HG02981 (cell line): ENCODE measurements at regions not wholly inside any gene's neighbourhood (a gene's known extent, or its start where the extent isn't known, plus 50 kb on each side); places are given as distances from the start of the nearest gene placed in this dataset.

Source experiments
- ATAC-seq: cut with Tn5 transposase; IDR thresholded peaks from one replicate; pipeline ENCODE4 v1.9.1; 2021; ENCODE audit warnings: mild to moderate bottlenecking, moderate library complexity; ENCODE audit not compliant: unreplicated experiment

DNA sequence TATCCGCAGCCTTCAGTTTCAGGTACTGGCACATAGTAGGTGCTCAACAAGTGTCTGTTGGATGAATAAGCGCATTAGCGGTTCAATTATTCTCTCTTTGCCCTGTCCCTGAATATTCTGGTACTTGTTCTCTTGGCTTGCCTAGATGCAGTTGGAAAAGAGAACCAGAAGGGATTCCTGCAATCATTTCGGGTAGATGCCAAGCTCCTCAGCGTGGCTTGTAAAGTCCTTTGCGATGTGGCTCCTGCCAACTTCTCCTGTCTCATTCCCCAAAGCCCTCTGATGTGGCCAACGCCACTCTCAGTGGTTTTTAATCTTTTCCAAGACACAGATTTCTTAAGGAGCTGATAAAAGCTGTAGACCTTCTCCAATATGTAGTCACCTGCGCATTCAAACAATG lies 230.3 kb downstream of the SUDS3 start:
- no peak for ATAC-seq

DNA sequence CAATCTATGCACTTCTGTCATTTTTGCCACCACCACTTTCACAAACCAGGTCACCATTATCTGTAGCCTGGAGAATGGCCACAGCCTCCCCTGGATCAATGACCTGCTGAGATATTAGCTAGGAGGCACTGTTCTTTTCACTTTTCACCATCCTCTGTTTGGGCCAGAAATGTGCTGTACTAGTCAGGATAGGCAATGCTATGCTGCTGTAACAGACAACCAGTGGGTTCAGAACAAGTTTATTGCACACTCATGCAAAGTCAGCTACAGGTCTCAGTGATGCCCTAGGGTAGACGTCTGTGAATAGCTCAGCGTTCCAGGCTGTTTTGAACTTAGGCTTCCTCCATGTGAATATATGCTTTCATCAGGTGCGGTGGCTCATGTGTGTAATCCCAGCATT lies 231.5 kb downstream of the SUDS3 start:
- no peak for ATAC-seq

DNA sequence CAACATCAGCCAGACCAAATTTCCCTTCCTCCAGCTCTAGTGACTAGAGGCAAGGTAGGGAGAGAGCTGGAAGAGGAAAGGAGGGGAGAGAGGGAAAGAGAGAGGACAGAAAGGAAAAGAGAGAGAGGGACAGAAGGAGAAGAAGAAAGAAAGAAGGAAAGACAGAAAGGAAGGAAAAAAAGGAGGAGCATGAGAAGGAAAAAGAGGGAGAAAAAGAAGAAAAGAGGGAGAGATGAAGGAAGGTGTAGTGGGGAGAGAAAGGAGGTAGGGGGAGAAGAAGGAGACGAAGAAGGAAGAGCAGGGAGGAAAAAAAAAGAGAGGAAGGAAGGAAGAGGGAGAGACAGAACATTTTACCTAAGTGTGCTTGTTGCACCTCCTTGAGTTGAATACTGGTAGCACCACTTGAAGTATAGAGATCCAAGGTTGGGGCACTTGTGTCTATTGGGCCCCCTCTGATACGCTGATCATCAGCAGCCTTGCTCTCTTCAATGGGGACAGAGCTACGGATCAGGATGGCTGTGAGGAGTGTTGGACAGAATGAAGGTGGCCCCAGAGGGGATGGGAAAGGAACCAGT lies 232.5 kb downstream of the SUDS3 start:
- ATAC-seq, result no peak

DNA sequence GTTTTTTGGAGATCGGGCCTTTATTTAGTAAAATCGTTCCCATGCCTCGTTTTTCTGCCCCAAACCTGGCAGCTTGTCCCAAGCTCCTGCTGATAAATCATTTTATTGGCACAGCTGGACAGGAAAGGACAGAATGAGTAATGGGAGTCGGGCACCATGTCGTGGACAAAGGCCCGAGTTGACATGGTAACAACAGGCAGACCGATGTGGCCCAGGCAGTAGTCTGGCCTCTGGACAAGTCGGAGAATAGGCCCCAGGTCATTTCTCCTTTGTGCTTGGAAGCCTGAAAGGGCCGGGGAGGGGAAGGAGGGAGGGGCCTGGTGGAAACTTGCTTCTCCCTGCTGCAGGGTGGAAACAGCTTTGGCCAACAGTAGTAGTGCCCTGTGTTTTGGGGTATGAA lies 234.9 kb downstream of the SUDS3 start:
- ATAC-seq, result no peak

DNA sequence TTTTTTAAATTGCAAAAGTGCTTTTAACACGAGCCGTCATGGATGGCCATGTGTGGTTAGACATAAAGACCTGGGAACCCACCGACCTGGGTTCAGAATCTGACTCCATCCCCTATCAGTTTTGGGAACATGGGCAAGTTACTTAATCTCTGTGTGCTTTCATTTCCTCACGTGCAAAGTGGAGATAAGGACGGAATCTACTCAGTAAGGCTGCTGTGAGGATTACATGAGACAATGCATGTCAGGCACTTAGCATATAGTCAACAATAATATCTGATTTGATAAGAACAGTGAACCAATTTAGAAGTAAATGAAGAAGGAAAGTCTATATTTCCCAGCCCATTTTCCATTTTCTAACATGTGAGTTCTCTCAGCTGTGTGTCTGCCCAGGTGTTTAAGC lies 235.4 kb downstream of the SUDS3 start:
- no peak for ATAC-seq

DNA sequence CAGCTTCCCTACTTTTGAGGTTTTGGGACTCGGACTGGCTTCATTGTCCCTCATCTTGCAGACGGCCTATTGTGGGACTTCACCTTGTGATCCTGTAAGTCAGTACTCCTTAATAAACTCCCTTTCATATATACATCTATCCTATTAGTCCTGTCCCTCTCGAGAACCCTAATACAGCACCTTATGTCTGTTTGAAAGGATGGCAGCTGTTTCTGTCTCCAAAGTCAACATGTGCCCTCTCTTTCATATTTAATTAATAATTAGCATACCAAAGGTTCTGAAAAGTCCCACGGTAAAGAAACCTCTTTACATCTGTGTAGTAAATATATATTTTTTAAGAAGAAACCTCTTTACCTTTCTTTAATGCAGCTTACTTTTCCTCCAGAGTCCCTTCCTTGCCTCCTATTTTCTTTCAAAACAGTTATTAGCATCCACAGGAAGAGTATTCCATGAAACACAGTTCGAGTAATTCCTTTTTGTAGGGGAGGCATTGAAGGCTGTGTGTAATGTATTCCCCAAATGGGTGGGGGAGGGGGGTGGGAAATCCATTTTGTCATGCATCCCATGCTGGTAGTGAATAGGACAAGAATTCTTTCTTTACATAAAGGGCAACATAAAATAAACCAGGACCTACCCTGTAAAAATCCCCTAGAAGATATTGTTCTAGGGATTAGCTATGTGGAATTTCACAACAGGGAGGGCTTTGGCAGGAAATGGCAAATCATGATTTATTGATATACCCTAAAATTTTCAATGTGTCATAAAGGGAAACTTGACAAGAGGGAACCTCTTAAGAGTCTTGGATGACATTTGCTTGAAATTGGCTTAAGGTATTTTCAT lies 241.5 kb downstream of the SUDS3 start:
- no peak for ATAC-seq

DNA sequence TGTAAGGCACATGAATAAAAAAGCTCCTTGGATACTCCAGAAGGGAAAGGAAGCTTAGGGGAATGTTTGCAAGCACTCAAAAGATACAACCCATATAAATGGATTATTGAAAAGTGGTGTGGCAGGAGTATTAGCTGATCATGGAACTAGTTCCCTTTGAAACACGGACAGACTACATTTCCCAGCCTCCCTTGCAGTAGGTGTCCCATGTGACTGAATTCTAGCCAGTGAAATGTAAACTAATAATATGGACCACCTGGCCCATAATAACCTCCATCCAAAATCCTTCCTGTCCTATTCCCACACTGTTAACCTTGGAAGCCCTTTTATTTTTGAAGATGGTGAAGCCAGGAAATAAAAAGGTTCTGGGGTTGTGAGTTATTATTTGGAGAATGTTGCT lies 242.3 kb downstream of the SUDS3 start:
- ATAC-seq, result no peak

DNA sequence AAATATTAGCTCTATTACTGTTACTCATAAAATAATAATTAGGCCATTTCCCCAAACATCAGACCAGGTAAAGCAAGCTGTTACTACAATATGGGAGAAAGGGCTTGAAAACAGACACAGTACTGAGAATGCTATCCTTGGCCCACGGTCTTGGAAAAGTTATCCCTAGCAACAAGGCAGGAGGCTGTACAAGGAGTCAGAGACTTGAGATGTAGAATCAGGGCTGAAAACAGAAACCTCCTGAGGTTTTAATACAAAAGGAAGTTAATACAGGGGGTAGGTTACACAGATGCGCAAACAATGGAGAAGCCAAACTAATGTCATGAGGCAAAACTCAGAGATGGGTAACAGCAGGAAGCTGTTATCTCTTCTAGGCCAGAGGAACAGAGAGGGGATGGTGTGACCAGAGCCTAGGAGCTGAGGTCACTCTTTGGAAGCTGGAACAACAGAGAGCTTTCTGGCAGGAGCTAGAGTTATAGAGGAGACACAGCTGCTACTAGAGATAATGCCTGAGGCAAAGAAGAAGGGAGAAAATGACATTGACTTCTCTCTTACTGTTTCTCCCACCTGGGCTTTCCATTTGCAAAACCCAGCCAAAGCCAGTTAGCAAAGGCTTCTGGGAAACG lies 248.8 kb downstream of the SUDS3 start:
- ATAC-seq, result no peak

DNA sequence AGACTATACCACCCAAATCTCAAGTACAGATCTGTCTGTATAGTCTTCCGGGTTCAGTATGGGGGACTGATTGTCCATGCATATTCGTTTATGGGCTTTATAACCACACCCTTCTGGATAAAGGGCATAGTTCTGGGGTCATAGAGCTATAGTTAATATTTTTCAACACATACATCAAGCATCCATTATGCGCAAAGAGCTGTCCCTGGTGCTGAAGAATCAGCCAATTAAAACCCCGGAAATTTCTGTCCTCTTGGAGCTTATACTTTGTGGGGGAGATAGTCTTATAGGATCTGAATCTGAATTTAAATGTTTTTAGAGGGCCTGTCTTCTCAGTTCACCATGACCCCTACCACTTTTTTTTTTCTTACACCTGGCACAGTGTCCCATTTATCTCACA lies 256.7 kb downstream of the SUDS3 start:
- no peak for ATAC-seq

DNA sequence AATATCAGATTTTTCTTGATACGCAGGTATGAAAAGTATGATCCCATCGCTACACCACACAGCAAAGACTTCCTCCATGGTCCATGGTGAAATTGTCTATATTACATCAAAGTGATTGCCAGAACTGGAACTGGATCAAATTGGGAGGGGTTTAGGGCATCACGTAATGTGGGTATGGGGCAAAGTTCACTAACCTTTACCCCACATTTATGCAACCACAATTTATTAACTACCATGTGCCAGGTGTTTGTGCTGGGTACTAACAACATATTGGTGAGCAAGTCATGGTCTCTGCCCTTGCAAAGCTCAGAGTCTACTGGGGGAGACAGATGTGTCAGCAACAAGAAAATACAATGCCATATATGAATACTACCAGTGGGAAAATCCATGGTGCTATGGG lies 258.9 kb downstream of the SUDS3 start:
- ATAC-seq, result no peak

DNA sequence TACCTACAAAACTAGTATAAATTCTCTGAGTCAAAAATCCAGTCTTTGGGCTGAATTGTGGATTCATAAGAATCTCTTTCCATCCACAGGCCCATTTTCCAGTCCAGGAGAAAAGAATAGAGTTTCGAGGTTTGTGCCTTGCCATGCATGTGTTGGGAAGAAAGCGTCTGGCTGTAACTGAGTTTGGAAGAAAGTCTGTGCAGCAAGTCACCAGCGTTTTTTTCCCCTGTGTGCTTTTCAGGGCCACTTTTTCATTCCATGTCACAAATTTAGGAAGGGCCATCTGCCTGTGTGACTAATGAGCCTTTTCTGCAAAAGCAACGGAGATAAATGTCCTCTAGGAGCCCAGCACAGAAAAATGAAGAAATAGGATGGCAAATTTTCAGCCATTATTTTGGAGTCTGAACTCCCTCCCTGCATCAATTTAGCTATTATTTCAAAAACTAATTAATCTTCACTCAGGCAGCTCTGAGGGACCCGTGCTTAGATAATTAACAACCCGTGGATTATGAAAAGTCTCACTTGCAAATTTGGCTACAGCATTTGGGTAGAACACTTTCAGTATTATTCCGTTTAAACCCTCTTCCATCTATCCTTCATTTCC lies 261.5 kb downstream of the SUDS3 start:
- no peak for ATAC-seq

DNA sequence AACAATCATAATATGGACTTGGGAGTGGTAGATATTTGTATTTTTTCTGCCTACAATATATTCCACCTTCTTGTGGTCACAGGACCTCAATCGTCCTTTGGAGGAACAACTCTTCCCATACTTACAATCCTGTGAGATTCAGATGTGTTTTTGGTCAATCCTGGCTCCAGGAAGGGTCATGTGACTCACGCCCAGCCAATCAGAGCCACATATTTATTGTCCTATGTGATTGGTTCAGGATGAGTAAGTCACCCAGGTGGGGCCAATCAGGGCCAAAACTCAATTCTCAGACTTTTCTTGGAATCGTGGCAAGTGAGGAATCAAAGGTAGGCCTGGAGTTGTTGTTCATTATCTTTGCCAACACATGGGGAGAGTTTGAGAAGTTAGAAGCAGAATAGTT lies 264.9 kb downstream of the SUDS3 start:
- ATAC-seq, result no peak

DNA sequence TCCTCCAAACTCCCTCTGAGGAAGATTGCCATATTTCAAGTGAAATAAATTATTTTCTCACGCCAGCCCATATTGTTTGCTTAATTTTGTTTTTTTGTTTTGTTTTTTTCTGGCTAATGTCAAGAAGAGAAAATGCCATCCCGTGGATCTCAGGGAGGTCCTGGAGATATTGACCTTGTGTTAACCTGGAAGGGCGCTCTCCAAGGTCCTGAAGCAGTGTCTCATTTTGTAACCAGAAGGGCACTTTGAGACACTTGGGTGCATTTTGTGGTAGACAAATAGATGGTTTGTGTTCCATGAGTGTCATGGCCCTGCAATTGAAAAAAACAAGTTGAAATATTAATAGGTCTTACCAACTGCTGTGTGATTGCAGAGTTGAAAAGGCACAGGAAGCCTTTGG lies 268.9 kb downstream of the SUDS3 start:
- no peak for ATAC-seq

DNA sequence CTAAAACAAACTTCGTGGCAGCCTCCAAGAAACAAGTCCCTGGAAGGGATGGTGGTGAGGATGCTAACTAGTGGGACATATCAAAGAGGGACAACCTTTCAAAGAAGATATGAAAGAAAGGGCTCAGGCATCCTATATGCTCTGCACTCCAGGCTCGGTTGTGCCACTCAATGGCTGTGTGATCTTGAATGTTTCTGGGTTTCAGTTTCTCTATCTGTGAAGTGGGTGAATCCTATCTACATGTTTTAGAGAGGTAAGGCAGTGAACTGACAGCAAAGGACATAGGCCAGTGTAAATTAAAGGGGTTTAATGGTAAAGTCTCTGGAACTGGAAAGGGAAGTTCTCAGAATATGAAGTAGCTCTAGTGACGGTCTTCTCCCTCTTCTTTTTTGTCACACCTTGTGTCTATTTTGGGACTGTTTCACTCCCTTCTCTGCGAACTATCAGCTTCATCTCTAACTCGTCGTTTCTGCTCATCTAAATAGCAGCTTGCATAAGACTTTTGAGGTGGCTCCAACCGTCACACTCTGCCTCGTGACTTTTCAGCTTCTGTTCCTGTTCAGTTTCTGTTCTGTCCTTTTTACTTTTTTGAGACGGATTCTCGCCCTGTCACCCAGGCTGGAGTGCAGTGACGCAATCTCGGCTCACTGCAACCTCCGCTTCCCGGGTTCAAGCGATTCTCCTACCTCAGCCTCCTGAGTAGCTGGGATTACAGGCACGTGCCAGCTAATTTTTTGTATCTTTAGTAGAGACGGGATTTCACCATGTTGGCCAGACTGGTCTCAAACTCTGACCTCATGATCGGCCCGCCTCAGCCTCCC lies 273.6 kb downstream of the SUDS3 start:
- no peak for ATAC-seq

DNA sequence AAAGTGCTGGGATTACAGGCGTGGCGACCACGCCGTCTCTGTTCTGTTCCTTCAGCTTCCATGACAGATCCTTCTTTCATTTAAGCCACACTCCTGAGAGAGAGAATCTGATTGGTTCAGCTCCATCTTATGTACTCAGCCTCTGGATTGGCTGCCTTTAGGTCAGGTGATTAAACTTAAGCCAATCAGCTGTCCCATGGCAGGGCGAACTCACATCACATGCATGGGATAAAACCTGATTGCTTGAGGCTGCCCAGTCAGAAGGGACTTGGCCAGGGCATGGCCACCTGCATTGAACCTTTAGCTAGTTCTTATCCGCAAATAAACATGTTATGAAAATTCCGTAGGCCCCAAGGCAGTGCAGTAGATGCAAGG lies 274.2 kb downstream of the SUDS3 start:
- no peak for ATAC-seq

DNA sequence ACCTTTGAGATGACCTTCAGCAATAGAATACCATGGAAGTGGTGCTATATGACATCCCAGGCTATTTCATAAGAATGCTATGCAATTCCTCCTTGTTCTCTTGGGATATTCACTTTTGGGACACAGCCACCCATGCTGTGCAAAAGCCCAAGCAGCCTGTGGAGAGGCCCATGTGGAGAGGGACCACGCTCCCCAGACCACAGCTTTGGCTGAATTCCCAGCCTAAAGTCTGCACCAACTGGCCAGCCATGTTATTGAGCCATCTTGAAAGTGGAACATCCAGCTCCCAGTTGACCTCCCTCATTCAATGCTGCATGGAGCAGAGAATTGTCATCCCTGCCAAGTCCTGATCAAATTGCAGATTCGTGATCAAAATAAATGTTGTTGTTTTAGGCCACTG lies 275.1 kb downstream of the SUDS3 start:
- no peak for ATAC-seq

DNA sequence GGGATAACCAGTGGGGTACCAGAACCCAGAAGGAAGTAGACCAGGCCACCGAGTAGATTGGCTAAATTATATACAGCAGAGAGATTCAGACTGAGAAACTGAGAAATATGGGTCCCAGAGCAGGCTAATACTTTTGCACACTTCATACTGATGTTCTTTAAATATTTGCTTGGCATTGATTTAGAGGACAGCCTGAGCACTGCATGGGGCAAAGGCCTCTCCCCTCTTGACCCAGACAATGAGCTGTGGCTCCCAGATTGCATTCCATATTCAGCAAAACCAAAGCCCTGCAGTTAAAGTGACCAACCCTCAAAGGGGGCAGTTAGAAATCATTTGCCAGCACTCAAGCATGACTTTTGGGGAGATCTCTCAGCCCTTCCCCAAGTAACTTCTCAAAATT lies 279.2 kb downstream of the SUDS3 start:
- no peak for ATAC-seq

DNA sequence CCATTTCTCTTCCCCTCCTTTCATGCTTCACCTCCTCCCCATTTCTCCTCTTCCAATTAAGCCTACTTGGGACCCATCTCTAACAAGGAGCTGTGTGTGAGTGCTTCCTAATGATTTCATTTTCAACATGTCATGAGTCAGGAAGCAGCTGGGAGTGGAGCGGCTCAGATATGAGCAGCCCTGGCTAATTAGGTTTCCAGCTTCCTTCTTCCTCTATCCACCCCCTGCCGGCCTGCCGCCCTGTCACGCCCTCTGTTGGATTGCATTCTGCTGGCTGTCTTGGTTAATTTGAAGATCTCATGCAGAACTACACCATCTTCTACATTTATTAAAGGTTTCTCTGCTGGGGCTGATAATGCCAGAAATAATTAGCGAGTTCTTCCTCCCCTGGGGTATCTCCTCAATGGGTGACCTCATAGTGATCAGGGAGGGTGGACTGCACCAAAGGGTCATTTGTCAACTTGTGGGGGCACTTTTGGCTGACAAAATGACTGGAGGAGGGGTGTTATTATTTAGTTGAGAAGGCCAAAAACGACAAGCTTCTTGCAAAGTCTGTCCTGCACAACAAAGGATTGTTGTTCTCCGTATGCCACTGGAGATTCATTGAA lies 300.9 kb upstream of the SRRM4 start:
- no peak for ATAC-seq

DNA sequence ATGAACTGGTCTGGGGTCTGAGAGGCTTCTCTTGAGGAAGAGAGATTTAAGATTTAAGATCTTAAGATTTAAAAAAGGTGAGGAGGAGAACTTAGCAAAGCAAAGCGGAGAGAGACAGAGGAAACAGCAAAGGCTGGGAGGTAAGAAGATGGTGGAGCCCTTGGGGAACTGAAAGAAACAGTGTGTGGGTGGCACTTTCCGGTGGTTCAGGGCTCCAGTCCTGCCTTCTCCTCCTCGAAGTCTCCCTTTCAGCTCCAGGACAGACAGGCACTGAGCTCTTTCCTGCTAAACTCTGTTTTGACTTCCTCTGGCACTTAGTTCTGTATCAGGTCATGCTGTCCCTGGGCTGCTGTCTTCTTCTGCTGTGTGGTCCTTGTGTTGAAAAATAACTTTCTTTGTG lies 298.7 kb upstream of the SRRM4 start:
- ATAC-seq, result no peak

DNA sequence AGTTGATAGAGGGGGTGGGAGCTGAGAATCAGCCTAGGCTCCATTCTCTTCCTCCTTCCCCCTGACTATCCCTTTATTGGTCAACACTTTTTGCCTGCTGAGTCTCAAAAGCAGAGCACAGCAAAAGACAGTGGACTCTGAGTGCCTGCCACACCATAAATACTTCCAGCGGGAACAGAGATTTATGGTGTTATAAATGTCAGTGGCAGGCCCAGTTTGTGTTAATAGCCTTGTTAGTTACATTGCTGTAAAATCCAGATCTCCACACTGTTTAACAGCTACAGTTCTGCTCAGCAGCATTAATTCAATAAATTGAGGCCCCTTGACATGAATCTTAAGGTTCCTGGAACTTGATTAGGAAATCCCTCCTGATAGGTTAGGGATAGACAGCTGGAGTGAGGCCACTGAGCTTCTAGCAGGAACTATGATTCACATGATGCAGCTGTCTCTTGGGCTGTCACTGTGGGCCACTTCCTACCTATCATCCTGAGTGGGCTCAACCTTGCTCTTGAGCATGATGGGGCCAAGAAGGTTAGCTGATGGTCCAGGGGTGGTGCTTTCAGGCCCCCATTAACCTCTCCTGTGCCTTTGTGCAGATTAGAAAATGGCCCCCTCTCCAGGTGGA lies 295.2 kb upstream of the SRRM4 start:
- ATAC-seq, result no peak
